ENCODE measurements at regions not wholly inside any gene's neighbourhood (a gene's known extent, or its start where the extent isn't known, plus 50 kb on each side); places are given as distances from the start of the nearest gene placed in this dataset.
A peak's percentile ranks its signal among the peaks of the same experiment; 100 is the strongest.
"Not testable (repeated sequence)": the region's sequence is repeated elsewhere in the genome, so short reads cannot be mapped to it uniquely, and the experiment has no call there.

DNA sequence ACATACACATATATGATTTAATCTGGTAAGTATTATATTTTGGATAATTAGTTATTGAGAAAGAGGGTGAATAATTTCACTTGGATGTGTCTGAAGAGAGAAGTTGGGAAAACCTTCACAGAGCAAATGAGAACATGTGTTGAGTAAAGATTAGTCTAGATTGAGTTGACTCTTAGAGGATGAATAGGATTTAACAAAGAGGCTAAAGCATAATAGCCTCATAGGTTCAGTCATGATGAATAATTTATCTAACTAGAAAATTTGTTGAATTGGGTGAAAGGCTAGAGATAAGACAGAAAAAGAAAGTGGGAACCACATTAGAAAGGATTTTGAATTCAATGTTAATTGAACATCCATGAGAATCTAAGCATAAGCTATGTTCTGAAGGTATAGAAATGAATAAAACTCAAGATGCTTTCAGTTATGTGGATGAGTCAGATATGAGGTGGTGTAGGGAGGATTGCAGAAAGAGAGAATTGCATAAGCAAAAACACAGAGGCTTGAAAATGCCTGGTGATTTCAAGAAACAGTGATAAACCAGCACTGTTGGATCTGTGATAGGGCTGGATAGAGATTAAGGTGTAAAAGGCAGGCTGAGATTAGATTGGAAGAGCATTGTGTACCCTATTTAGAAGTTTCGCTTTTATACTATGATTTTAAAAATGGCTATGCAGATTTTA, 207.6 kb upstream of the NR3C2 start:
- DNase-seq: no peak
- intact Hi-C loops (cut with DNase I): no loop called here
- ATAC-seq: peak in 1 of 2 donors; percentile 87

DNA sequence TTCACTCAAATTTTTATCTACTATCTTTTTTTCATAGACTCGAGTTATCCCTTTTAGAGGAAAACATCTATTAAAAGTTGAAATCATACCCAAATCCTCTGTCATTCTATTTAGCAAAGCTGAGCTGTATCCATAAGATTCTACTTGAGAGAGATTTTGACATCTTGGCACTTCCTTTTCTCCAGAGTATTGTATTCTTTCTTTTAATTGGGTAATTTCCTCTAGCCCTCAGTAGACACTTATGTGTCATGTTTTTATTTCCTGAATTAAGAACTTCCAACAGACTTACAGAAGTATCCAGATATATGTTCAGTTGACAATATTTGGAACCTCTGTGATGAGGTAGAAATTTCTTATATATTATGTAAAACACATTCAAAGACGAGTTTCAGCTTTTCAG, 201.6 kb upstream of the NR3C2 start:
- intact Hi-C loops (cut with DNase I): no loop called here
- no peak for DNase-seq
- no peak for ATAC-seq

DNA sequence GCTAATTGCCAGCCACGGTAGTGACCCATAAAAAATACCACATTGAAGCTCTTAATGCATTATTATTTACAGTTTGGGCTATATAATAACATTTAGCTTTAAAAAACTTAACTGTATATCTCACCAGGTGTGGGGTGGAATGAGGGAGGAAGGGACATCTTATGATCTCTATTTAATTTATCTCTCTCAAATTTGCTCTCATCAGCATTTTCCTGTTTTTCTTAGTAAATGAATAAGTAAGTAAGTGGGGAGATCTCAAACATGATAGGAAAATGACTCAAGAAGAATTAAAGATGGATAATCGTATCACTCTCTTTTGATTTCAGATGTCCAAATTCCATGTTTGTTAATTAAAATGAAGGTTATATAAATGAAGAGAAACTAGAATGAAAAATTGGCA, 200.7 kb upstream of the NR3C2 start:
- no peak for DNase-seq
- intact Hi-C loops (cut with DNase I): no loop called here
- ATAC-seq: no peak

DNA sequence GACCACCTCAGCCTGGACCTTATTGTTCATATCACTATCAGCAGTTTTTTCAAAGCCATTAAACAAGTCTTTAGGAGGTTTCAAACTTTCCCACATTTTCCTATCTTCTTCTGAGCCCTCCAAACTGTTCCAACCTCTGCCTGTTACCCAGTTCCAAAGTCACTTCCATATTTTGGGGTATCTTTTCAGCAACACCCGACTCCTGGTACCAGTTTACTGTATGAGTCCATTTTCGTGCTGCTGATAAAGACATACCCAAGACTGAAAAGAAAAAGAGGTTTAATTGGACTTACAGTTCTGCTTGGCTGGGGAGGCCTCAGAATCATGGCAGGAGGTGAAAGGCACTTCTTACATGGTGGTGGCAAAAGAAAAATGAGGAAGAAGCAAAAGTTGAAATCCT, 195.9 kb upstream of the NR3C2 start:
- DNase-seq; intact Hi-C loops (cut with DNase I); ATAC-seq: not testable (repeated sequence)

DNA sequence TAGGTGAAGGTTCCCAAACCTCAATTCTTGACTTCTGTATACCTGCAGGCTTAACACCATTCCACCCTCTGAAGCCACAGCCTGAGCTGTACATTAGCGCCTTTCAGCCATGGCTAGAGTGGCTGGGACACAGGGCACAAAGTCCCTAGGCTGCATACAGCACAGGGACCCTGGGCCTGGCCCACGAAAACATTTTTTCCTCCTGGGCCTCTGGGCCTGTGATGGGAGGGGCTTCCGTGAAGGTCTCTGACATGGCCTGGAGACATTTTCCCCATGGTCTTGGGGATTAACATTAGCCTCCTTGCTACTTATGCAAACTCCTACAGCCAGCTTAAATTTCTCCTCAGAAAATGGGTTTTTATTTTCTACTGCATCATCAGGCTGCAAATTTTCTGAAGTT, 195.2 kb upstream of the NR3C2 start:
- intact Hi-C loops (cut with DNase I); ATAC-seq; DNase-seq: not testable (repeated sequence)

DNA sequence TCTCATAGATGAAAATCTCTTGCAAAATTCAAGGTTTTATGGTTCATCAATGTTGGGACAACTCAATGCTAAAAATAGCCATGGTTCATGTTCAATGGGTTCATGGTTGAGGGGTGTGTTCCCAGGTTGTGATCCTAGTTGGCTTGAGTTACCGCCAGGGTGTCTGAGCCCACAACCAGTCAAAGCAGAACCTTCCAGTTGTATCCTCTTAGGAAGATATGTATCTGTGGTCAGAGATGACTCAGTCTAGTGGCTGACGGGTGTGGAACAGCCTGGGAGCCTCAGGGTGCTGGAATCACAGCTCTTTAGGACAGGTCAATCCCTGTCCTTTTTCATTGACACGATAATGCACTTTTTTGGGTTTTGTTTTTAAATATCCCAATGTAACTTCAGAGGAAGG, 192.3 kb upstream of the NR3C2 start:
- DNase-seq: no peak
- no peak for ATAC-seq
- intact Hi-C loops (cut with DNase I): no loop called here

DNA sequence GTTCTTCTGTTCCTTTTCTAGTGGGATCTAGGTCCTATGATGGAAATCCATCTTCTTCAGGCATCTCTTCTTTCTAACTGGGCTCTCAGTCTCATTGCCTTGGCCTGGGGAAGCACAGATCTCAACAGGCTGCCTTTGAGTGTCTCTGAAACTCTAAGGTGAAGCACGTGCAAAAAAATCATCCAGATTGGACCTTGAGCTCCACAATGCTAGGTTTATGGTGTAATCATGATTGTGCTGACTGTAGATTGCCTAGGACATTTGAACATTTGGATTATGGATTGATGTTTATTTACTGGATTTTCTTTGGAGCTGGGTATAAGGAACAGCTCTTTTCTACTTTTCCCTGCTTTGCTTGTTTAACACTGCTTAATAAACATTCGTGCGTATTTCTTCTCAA, 191.5 kb upstream of the NR3C2 start:
- no peak for ATAC-seq
- intact Hi-C loops (cut with DNase I): no loop called here

DNA sequence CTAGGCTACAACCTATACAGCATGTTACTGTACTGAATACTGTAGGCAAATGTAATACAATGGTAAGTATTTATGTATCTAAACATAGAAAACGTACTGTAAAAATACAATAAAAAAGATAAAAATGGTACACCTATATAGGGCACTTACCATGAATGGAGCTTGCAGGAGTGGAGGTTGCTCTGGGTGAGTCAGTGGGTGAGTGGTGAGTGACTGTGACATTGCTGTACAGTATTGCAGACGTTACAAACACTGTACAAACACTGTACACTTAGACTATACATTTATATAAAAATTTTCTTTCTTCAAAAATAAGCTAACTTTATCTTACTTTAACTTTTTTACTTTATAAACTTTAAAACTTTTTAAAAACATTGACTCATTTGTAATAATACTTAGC, 190.3 kb upstream of the NR3C2 start:
- ATAC-seq (no peak), DNase-seq (no peak)
- intact Hi-C loops (cut with DNase I): no loop called here

More for the DNA sequence above, 191.5 kb upstream of the NR3C2 start:
- no peak for DNase-seq

DNA sequence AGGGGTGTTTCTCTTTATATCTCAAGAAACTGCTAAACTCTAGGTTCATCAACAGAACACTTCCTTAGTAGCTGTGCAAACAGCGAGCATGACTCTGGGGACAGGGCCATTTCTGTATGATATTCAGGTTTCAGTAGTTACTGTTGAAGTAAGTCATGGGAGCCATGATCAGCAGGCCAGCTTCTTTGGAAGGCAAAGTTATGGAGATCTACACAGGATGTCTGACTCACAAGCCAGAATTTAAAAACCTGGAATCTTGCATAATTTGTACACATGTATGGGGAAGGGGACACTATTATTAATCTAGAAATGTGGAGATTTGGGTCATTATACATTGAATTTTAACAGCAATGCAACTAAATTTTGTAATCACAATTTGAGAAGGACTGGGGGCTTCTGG, 187.8 kb upstream of the NR3C2 start:
- intact Hi-C loops (cut with DNase I): no loop called here
- DNase-seq (no peak), ATAC-seq (no peak)

DNA sequence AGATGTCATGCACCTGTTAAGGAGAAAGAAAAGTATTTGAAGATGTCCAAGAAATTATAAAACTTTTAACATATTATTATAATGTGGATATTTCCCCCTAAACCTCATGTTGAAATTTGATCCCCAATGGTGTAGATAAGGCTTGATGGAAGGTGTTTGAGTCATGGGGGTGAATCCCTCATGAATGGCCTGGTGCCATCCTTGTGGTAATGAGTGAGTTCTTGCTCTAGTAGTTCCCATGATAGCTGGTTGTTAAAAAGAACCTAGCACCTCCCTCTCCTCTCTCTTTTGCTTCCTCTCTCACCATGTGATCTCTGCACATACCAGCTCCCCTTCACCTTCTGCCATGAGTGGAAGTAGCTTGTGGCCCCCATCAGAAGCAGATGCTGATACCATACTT, 176.6 kb upstream of the NR3C2 start:
- DNase-seq (no peak), ATAC-seq (no peak)
- intact Hi-C loops (cut with DNase I): no loop called here

DNA sequence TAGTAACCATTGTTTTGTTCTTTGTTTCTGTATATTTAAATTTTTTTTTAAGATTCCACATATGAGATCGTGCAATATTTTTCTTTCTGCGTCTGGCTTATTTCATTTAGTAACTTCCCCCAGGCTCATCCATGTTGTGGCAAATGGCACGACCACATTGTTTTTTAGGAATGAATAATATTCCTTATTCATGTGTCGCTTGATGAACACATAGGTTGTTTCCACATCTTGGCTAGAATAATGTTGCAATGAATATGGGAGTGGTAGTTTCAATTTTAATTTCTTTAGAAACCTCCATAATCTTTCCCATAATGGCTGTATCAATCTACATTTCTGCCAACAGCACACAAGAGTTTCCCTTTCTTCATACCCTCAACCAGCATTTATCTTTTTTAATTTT, 166.8 kb upstream of the NR3C2 start:
- DNase-seq: no peak
- ATAC-seq: no peak
- intact Hi-C loops (cut with DNase I): no loop called here

DNA sequence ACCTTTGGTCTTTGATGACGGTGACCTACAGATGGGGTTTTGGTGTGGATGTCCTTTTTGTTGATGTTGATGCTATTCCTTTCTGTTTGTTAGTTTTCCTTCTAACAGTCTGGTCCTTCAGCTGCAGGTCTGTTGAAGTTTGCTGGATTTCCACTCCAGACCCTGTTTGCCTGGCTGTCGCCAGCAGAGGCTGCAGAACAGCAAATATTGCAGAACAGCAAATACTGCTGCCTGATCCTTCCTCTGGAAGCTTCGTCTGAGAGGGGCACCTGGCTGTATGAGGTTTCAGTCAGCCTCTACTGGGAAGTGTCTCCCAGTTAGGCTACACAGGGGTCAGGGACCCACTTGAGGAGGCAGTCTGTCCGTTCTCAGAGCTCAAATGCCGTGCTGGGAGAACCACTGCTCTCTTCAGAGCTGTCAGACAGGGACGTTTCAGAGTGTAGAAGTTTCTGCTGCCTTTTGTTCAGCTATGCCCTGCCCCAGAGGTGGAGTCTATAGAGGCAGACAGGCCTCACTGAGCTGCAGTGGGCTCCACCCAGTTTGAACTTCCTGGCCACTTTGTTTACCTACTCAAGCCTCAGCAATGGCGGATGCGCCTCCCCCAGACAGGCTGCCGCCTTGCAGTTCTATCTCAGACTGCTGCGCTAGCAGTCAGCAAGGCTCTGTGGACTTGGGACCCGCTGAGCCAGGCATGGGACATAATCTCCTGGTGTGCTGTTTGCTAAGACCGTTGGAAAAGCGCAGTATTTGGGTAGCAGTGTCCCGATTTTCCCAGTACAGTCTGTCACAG, 156.4 kb upstream of the NR3C2 start:
- DNase-seq; intact Hi-C loops (cut with DNase I): not testable (repeated sequence)

DNA sequence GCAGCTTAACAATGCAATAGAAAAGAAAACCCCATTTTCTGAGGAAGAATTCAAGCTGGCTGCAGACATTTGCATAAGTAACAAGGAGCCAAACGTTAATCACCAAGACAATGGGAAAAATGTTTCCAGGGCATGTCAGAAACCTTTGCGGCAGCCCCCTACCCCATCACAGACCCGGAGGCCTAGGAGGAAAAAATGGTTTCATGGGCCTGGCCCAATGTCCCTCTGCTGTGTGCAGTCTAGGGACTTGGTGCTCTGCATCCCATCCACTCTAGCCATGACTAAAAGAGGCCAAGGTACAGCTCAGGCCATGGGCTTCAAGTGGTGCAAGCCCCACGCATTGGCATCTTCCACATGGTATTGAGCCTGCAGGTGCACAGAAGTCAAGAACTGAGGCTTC, 147.0 kb upstream of the NR3C2 start:
- intact Hi-C loops (cut with DNase I): no loop called here
- DNase-seq (no peak), ATAC-seq (no peak)

More for the DNA sequence above, 156.4 kb upstream of the NR3C2 start:
- ATAC-seq: not testable (repeated sequence)

DNA sequence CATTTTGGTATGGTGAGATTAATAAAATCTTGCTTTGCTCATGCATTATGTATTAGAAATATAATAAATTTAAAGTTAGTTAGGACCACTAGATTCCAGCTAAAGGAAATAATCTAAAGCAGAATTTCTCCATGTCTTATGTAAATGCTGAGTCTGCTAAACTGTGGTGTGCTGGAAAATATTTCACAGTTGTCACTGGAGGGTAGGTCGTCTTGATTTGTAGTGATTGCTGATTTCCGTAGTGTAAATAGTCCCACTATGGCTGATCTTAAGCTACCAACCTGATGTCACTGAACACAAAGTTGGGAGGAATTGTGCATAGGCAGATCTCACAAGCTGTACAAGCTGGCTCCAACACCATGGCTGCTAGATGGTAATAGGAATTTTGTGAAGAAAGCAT, 133.4 kb upstream of the NR3C2 start:
- DNase-seq: no peak
- intact Hi-C loops (cut with DNase I): no loop called here
- ATAC-seq: no peak

DNA sequence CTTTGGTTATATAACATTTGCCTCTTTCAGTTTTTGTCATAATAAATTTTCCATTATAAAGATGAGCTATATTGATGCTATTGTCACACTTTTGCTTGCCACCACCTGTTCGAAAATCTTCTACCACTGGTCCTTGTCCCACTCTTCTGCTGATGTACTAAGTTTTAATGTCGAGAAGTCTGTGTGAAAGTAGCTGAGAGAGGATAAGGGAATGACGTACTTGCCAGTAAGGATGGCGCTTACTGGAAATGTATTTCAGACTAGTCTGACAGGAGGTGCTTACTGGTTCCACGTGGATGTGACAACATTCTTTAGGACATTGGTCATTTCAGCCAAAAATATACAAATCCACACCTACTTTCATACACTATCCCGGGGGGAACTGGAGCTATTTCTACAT, 132.7 kb upstream of the NR3C2 start:
- no peak for DNase-seq
- ATAC-seq: no peak
- intact Hi-C loops (cut with DNase I): no loop called here

DNA sequence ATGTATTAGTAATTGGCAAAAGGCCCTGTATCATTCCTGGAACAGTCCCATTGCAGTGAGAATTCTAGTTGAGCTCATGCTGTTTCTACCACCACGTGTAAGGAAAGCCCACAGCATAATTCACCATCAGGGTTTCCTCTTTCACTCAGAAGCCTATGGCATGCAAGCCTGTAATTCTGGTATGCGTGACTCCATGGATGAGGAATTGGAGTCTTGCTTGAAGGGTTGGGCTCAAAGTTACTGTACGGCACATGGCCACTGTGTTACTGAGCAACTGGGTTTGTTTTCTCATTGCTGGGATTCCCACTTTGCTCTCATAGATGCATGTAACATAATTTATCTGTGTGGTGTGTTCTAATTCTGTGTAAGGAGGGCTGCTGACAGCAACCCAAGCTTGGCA, 132.3 kb upstream of the NR3C2 start:
- intact Hi-C loops (cut with DNase I): no loop called here
- DNase-seq (no peak), ATAC-seq (no peak)

DNA sequence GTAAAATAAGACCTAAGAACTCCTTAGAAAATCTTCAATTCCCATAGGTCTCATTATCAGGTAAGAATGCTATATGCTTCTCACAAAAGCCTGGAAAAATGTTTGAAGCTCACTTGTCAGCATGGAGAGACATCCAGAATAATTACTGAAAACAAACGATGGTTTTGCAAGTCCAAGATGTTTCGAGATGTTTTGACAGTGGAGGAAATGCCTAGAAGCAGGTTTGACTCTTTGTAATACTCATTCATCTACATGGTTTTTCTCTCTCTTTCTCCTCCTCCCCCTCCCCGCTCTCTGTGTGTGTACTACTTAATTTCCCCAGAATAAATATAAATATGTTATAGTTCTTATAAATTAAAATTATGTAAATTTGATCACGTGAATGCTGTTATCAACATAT, 131.9 kb upstream of the NR3C2 start:
- intact Hi-C loops (cut with DNase I): no loop called here
- DNase-seq (no peak), ATAC-seq (no peak)

DNA sequence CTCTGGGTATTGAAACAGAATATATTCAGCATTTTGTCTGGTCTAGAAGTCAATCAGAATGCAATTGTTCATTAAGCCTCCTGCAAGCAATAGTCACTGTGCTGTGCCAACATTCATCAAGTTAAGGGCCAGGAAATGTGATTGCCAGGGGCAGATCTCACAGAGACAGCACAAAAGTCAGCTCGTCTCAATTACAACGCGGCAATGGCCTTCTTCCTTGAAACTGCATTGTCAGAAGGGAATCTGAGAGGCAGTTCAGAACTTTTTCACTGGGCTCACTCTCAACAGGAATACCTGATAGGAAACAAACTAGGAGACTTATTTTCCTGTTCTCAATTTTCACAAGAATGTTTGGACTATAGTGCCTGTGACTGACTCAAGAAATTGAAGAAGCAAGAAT, 131.1 kb upstream of the NR3C2 start:
- ATAC-seq: no peak
- no peak for DNase-seq
- intact Hi-C loops (cut with DNase I): no loop called here

DNA sequence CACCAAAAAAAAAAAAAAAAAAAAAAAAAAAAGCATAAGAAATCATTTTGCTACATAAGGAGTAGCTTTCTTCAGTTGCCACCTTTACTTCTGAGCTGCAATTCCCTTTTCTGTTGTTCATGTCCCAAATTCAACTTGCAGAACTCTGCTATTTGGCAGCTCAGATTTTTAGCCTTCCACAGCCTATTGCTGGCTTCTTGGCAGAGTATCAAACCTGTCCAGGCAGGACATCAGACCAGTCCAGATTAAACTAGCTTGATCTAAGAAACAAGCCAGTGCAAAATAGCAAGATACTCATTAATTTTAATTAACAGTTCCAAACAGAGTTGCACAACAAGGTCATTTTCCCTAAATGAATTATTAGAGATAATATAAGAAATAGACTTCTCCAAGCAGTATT, 123.6 kb upstream of the NR3C2 start:
- intact Hi-C loops (cut with DNase I): no loop called here
- ATAC-seq (no peak), DNase-seq (no peak)

DNA sequence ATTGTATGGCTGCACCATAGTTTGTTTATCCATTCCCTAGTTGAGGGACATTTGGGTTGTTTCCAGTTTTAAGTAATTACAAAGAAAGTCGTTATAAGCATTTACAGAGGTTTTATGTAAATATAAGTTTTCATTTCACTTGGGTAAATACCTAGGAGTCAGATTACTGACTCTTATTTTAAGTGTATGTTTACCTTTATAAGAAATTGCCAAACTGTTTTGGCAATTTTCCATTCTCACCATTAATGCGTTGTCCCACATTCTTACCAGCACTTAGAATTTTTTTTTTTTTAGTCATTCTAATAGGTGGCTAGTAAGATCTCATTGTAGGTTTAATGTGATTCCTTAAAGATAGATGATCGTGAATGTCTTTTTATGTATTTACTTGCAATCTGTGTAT, 121.5 kb upstream of the NR3C2 start:
- intact Hi-C loops (cut with DNase I): no loop called here
- no peak for ATAC-seq
- no peak for DNase-seq

DNA sequence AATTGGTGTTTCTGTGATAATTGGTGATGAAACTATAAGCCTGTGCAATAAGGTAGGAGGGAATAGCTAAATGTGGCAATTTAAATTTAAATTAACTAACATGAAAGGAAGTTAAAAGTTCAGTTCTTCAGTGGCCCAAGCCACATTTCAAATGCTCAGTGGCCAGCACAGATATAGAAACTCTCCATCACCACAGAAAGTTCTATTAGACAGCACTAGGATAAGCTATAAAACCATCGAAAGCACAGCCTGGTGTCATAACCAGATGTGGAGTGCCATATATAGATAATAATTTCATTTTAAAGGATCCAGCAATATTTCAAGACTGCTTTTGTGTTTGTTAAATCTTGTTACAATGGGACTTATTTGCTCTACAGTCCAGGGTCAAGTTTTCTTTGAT, 119.3 kb upstream of the NR3C2 start:
- DNase-seq: no peak
- no peak for ATAC-seq
- intact Hi-C loops (cut with DNase I): no loop called here

Data from left cardiac atrium (tissue), 4 donors.